Nephron (organoid): ENCODE measurements at regions not wholly inside any gene's neighbourhood (a gene's known extent, or its start where the extent isn't known, plus 50 kb on each side); places are given as distances from the start of the nearest gene placed in this dataset.

ENCODE experiments used
- H3K27ac Mint-ChIP-seq, 3 experiments: 2 replicates each; pipeline ENCODE4 v1.8.0; 2020; ENCODE audit warnings: mixed read lengths in 3 of 3, mild to moderate bottlenecking in 2 of 3, moderate library complexity in 1 of 3
- H3K27me3 Mint-ChIP-seq: 2 replicates; pipeline ENCODE4 v1.8.0; 2021; ENCODE audit warnings: low read depth, mild to moderate bottlenecking, moderate library complexity, mixed read lengths
- H3K36me3 Mint-ChIP-seq: 2 replicates; pipeline ENCODE4 v1.8.0; 2020; ENCODE audit warnings: low read depth, mixed read lengths
- H3K4me1 Mint-ChIP-seq: 2 replicates; pipeline ENCODE4 v1.8.0; 2020; ENCODE audit warnings: mixed read lengths
- H3K4me3 Mint-ChIP-seq, 3 experiments: 2 replicates each; pipeline ENCODE4 v1.8.0; 2020; ENCODE audit warnings: mild to moderate bottlenecking in 3 of 3, mixed read lengths in 3 of 3, moderate library complexity in 2 of 3
- H3K9me3 Mint-ChIP-seq: 2 replicates; pipeline ENCODE4 v1.8.0; 2020; ENCODE audit warnings: mixed read lengths
- CTCF ChIP-seq, 3 experiments: fragments of 200-600 bp; sonication (generic); IDR thresholded peaks; one replicate each; pipeline ENCODE4 v1.5.0; 2021; ENCODE audit warnings: antibody characterized with exemption in 3 of 3; ENCODE audit not compliant: unreplicated experiment in 3 of 3

- H3K36me3 Mint-ChIP-seq: no peaks in the 10 kb centered on the region
- H3K4me1 Mint-ChIP-seq: peaks cover 27% of the 10 kb centered on the region
- no peaks in the 10 kb centered on the region for H3K27me3 Mint-ChIP-seq
- H3K27ac Mint-ChIP-seq: peak overlapping the region in 1 of 3 experiments; percentile 28
- no peaks in the 10 kb centered on the region for H3K9me3 Mint-ChIP-seq
- TF ChIP-seq CTCF (IDR thresholded peaks at IDR 0.05; ENCODE audit: unreplicated experiment in 3 of 3): no peak
- no peak overlapping the region for H3K4me3 Mint-ChIP-seq
Observed at GRCh38 chr5:54639621-54640020, 122.1 kb downstream of the SNX18 start.

- Mint-ChIP-seq H3K36me3 (no peaks in the 10 kb centered on the region), H3K9me3 (no peaks in the 10 kb centered on the region), H3K4me1 (peaks cover 25% of the 10 kb centered on the region), H3K27me3 (no peaks in the 10 kb centered on the region), H3K27ac (peak overlapping the region; percentile 71 to 82 (median 72)), H3K4me3 (no peak overlapping the region)
- no peak for TF ChIP-seq CTCF (IDR thresholded peaks at IDR 0.05; ENCODE audit: unreplicated experiment in 3 of 3)
Observed at GRCh38 chr5:54638106-54638505, 120.5 kb downstream of the SNX18 start.

GRCh38 chr5:54637654-54638053, 120.1 kb downstream of the SNX18 start:
- peaks cover 25% of the 10 kb centered on the region for H3K4me1 Mint-ChIP-seq
- H3K27me3 Mint-ChIP-seq: no peaks in the 10 kb centered on the region
- no peak for TF ChIP-seq CTCF (IDR thresholded peaks at IDR 0.05; ENCODE audit: unreplicated experiment in 3 of 3)
- no peaks in the 10 kb centered on the region for H3K9me3 Mint-ChIP-seq
- H3K27ac Mint-ChIP-seq: peak overlapping the region; percentile 71 to 82 (median 72)
- H3K36me3 Mint-ChIP-seq: no peaks in the 10 kb centered on the region
- no peak overlapping the region for H3K4me3 Mint-ChIP-seq

GRCh38 chr5:54634089-54634488, 116.5 kb downstream of the SNX18 start:
- Mint-ChIP-seq H3K27me3 (peaks cover 3% of the 10 kb centered on the region), H3K4me3 (no peak overlapping the region), H3K27ac (peak overlapping the region; percentile 47 to 89 (median 87)), H3K4me1 (peaks cover 36% of the 10 kb centered on the region), H3K9me3 (no peaks in the 10 kb centered on the region), H3K36me3 (no peaks in the 10 kb centered on the region)
- TF ChIP-seq CTCF (IDR thresholded peaks at IDR 0.05; ENCODE audit: unreplicated experiment in 3 of 3): no peak

GRCh38 chr5:54632131-54632701, 114.7 kb downstream of the SNX18 start:
- H3K4me1 Mint-ChIP-seq: peaks cover 27% of the 10 kb centered on the region
- H3K9me3 Mint-ChIP-seq: no peaks in the 10 kb centered on the region
- H3K4me3 Mint-ChIP-seq: no peak overlapping the region
- no peaks in the 10 kb centered on the region for H3K36me3 Mint-ChIP-seq
- H3K27me3 Mint-ChIP-seq: peaks cover 3% of the 10 kb centered on the region
- no peak for TF ChIP-seq CTCF (IDR thresholded peaks at IDR 0.05; ENCODE audit: unreplicated experiment in 3 of 3)
- H3K27ac Mint-ChIP-seq: peak overlapping the region in 1 of 3 experiments; percentile 81

GRCh38 chr5:54630738-54631359, 113.3 kb downstream of the SNX18 start:
- H3K9me3 Mint-ChIP-seq: no peaks in the 10 kb centered on the region

More at GRCh38 chr5:54630738-54631359, 113.3 kb downstream of the SNX18 start:
- peaks cover 3% of the 10 kb centered on the region for H3K27me3 Mint-ChIP-seq
- no peak overlapping the region for H3K4me3 Mint-ChIP-seq
- H3K36me3 Mint-ChIP-seq: no peaks in the 10 kb centered on the region
- peak overlapping the region; percentile 20 to 81 (median 75) for H3K27ac Mint-ChIP-seq
- TF ChIP-seq CTCF (IDR thresholded peaks at IDR 0.05; ENCODE audit: unreplicated experiment in 3 of 3): no peak
- H3K4me1 Mint-ChIP-seq: peaks cover 27% of the 10 kb centered on the region
